Upper lobe of left lung (tissue), 6 donors: ENCODE measurements at regions not wholly inside any gene's neighbourhood (a gene's known extent, or its start where the extent isn't known, plus 50 kb on each side); places are given as distances from the start of the nearest gene placed in this dataset.
A peak's percentile ranks its signal among the peaks of the same experiment; 100 is the strongest.

Source experiments
- ATAC-seq, 2 donors: fragments of 200-7000 bp; cut with Tn5 transposase; one replicate each; pipeline ENCODE4 v1.9.1; 2022; ENCODE audit warnings: mild to moderate bottlenecking in 2 of 2, moderate library complexity in 2 of 2; ENCODE audit not compliant: low FRiP score in 2 of 2
- DNase-seq, 2 donors: peaks; one replicate each; pipeline ENCODE4 v3.0.0-alpha.2; 2019 to 2020
- H3K27ac ChIP-seq, 4 donors: fragments of 200-600 bp; sonication (generic); one replicate each; pipeline ENCODE4 v1.5.1; 2016 to 2019
- H3K27me3 ChIP-seq, 4 donors: fragments of 200-600 bp; sonication (generic); one replicate each; pipeline ENCODE4 v1.5.1; 2017 to 2019
- H3K36me3 ChIP-seq, 4 donors: fragments of 200-600 bp; sonication (generic); one replicate each; pipeline ENCODE4 v1.5.1; 2016 to 2019
- H3K4me1 ChIP-seq, 4 donors: fragments of 200-600 bp; sonication (generic); one replicate each; pipeline ENCODE4 v1.5.1; 2018 to 2019
- H3K4me3 ChIP-seq, 4 donors: fragments of 200-600 bp; sonication (generic); one replicate each; pipeline ENCODE4 v1.5.1; 2017 to 2019; ENCODE audit warnings: mild to moderate bottlenecking in 2 of 4, moderate library complexity in 1 of 4
- H3K9me3 ChIP-seq, 4 donors: fragments of 200-600 bp; sonication (generic); one replicate each; pipeline ENCODE4 v1.5.1; 2018 to 2019
- CTCF ChIP-seq, 6 experiments: fragments of 450-650 bp in 4 of 6; fragments of 200-600 bp in 2 of 6; sonication (generic) in 2 of 6; IDR thresholded peaks; one replicate each; pipeline ENCODE4 v1.5.1; 2016 to 2019; ENCODE audit warnings: antibody characterized with exemption in 6 of 6
- EP300 ChIP-seq, 4 donors: sonication (generic); formaldehyde crosslinking; IDR thresholded peaks; one replicate each; pipeline ENCODE4 v1.5.1; 2017; ENCODE audit warnings: antibody characterized with exemption in 4 of 4, control low read depth in 2 of 4
- POLR2A ChIP-seq, 4 donors: fragments of 450-650 bp; IDR thresholded peaks; one replicate each; pipeline ENCODE4 v1.5.1; 2016 to 2017; ENCODE audit warnings: antibody characterized with exemption in 4 of 4, mild to moderate bottlenecking in 2 of 4
- POLR2AphosphoS5 ChIP-seq, 2 donors: sonication (generic); formaldehyde crosslinking; IDR thresholded peaks; one replicate each; pipeline ENCODE4 v1.5.1; 2017; ENCODE audit warnings: antibody characterized with exemption in 2 of 2
- WGBS, 2 donors: methylation state at CpG; one replicate each; pipeline ENCODE4 v1.1.5; 2017 to 2018; 5-methylcytosine and 5-hydroxymethylcytosine counted together
- donor health status: DM: no; HTN: no; CAD: no; lungs with moderate emphysema.
- donor health status: DM: no; HTN: yes; CAD: no; lungs with severe emphysema.

DNA sequence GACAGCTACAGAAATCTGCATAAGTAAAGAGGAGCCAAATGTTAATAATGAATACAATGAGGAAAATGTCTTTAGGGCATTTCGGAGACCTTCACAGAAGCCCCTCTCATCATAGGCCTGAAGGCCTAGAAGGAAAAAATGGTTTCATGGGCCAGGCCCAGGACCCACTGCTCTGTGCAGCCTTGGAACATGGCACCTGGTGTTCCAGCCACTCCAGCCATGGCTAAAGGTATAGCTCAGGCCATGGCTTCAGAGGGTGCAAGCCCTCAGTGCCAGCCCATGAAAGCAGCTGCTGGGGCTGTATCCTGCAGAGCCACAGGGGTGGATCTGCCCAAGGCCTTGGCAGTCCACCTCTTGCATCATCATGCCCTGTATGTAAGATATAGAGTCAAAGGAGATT is 261.1 kb downstream of the SNCA start:
- ATAC-seq (no peak), DNase-seq (no peak)
- no peaks in the 10 kb centered on the region for H3K4me1 ChIP-seq
- TF ChIP-seq POLR2A (IDR thresholded peaks at IDR 0.05) = no peak
- TF ChIP-seq POLR2AphosphoS5 (IDR thresholded peaks at IDR 0.05) = no peak
- TF ChIP-seq EP300 (IDR thresholded peaks at IDR 0.05) = no peak
- no peak for TF ChIP-seq CTCF (IDR thresholded peaks at IDR 0.05)
- H3K4me3 ChIP-seq = no peak overlapping the region
- H3K9me3 ChIP-seq = no peaks in the 10 kb centered on the region
- 90 to 95% methylated on average over 1 of the region's 1 CpG for WGBS, 2 donors
- H3K27me3 ChIP-seq = no peaks in the 10 kb centered on the region
- no peaks in the 10 kb centered on the region for H3K36me3 ChIP-seq
- no peak overlapping the region for H3K27ac ChIP-seq

DNA sequence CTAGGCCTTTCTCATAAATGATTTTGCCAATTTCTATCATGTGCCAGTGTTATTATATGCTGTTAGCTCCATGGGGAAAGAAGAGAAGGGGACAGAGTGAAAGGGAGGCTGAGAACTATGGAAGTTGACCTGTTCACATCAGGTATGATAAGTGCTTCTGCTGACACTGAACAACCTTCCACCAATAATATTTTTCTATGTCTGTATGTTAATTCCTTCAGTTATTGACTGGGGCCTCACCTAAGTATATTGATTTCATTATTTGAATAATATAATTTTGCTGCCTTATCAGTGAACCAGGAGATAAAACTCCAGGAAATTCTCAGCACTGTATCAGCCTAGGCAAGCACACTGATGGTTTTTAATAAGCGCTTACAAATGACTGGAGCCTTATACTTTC is 262.8 kb downstream of the SNCA start:
- H3K27me3 ChIP-seq = no peaks in the 10 kb centered on the region
- no peak for TF ChIP-seq POLR2AphosphoS5 (IDR thresholded peaks at IDR 0.05)
- TF ChIP-seq POLR2A (IDR thresholded peaks at IDR 0.05) = no peak
- no peak for TF ChIP-seq CTCF (IDR thresholded peaks at IDR 0.05)
- no peak for TF ChIP-seq EP300 (IDR thresholded peaks at IDR 0.05)
- ATAC-seq (no peak), DNase-seq (no peak)
- H3K9me3 ChIP-seq = no peaks in the 10 kb centered on the region
- no peaks in the 10 kb centered on the region for H3K36me3 ChIP-seq
- H3K4me1 ChIP-seq = no peaks in the 10 kb centered on the region
- H3K27ac ChIP-seq = no peak overlapping the region
- no peak overlapping the region for H3K4me3 ChIP-seq
- WGBS, 2 donors = 96 to 100% methylated on average over 1 of the region's 1 CpG

- Histone ChIP-seq H3K27ac (no peak overlapping the region), H3K27me3 (no peaks in the 10 kb centered on the region), H3K36me3 (no peaks in the 10 kb centered on the region), H3K4me3 (no peak overlapping the region), H3K4me1 (no peaks in the 10 kb centered on the region), H3K9me3 (no peaks in the 10 kb centered on the region)
- ATAC-seq = no peak
- WGBS, 2 donors = 65 to 67% methylated on average over 1 of the region's 1 CpG
- DNase-seq = no peak
- TF ChIP-seq CTCF (IDR thresholded peaks at IDR 0.05) = no peak
- no peak for TF ChIP-seq POLR2A (IDR thresholded peaks at IDR 0.05)
- TF ChIP-seq POLR2AphosphoS5 (IDR thresholded peaks at IDR 0.05) = no peak
- no peak for TF ChIP-seq EP300 (IDR thresholded peaks at IDR 0.05)
Observed at GRCh38 chr4:89573656-89574055, 263.3 kb downstream of the SNCA start.

GRCh38 chr4:89572224-89572858 is 264.6 kb downstream of the SNCA start:
- no peaks in the 10 kb centered on the region for H3K4me1 ChIP-seq
- no peaks in the 10 kb centered on the region for H3K9me3 ChIP-seq
- H3K4me3 ChIP-seq = no peak overlapping the region
- no peaks in the 10 kb centered on the region for H3K27me3 ChIP-seq
- TF ChIP-seq POLR2AphosphoS5 (IDR thresholded peaks at IDR 0.05) (no peak), EP300 (IDR thresholded peaks at IDR 0.05) (peak in 1 of 4 donors; percentile 23), CTCF (IDR thresholded peaks at IDR 0.05) (no peak), POLR2A (IDR thresholded peaks at IDR 0.05) (no peak)
- ATAC-seq = peak; percentile 29 to 67
- no peak for DNase-seq
- WGBS, 2 donors = 49% methylated on average over 2 of the region's 2 CpGs
- H3K27ac ChIP-seq = no peak overlapping the region
- H3K36me3 ChIP-seq = no peaks in the 10 kb centered on the region

DNA sequence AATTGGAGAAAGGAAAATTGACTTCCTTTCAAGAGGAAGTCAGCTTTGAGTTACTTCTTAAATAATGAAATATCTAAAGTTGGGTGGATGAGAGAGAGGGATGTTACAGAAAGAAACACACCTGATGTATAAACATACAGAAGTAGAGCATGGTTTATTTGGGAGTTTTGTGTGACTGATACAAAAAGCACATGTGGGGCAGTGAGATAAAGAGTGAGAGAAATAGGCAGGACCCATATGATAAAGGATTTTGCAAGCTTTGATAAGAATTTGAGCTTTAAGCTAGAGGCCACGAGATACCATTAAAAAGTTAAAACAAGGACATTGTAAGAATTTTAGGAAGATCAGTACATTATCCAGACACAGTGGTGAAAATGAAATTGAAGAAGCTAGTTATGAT is 263.3 kb upstream of the GPRIN3 start:
- TF ChIP-seq POLR2A (IDR thresholded peaks at IDR 0.05) = no peak
- TF ChIP-seq POLR2AphosphoS5 (IDR thresholded peaks at IDR 0.05) = no peak
- TF ChIP-seq CTCF (IDR thresholded peaks at IDR 0.05) = no peak
- no peak for TF ChIP-seq EP300 (IDR thresholded peaks at IDR 0.05)
- Histone ChIP-seq H3K4me3 (no peak overlapping the region), H3K4me1 (no peaks in the 10 kb centered on the region), H3K27ac (no peak overlapping the region), H3K27me3 (no peaks in the 10 kb centered on the region), H3K9me3 (no peaks in the 10 kb centered on the region), H3K36me3 (no peaks in the 10 kb centered on the region)
- no peak for DNase-seq
- WGBS, 2 donors = 89% methylated on average over 1 of the region's 1 CpG
- ATAC-seq = no peak
